IMR-90 (cell line): ENCODE measurements at regions not wholly inside any gene's neighbourhood (a gene's known extent, or its start where the extent isn't known, plus 50 kb on each side); places are given as distances from the start of the nearest gene placed in this dataset.

ENCODE experiments used
- SMC3 ChIP-seq: fragments of 150-350 bp; IDR thresholded peaks from 2 replicates; pipeline ENCODE4 v1.6.1; 2016; ENCODE audit warnings: low read depth, mild to moderate bottlenecking, antibody characterized with exemption, low read length, moderate library complexity
- TF ChIP-seq, protein P1 (sequence below): conservative IDR thresholded peaks from 2 replicates; pipeline ENCODE4 v1.5.1; 2012; ENCODE audit warnings: mild to moderate bottlenecking, low read depth, low read length, improper control_type of control experiment

DNA sequence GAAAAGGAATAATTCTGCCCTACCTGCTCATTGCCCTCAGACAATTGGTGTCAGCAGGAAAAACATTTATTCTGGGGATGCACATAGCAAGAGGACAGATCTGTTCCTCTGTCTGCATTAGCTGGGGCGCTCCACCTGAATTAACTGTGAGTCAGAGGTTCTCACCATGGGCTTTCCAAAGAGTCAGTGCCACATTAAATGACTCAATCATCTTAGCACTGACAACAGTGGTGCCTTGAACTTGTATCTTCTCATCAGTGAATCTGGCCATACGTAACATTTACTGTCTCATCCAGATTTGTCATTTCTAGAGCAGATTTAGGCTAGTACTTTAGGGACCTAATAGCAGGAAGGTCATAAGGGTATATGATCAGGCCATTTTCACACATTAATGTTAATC, 358.1 kb upstream of the CRIM1 start:
- TF ChIP-seq, protein P1, sequence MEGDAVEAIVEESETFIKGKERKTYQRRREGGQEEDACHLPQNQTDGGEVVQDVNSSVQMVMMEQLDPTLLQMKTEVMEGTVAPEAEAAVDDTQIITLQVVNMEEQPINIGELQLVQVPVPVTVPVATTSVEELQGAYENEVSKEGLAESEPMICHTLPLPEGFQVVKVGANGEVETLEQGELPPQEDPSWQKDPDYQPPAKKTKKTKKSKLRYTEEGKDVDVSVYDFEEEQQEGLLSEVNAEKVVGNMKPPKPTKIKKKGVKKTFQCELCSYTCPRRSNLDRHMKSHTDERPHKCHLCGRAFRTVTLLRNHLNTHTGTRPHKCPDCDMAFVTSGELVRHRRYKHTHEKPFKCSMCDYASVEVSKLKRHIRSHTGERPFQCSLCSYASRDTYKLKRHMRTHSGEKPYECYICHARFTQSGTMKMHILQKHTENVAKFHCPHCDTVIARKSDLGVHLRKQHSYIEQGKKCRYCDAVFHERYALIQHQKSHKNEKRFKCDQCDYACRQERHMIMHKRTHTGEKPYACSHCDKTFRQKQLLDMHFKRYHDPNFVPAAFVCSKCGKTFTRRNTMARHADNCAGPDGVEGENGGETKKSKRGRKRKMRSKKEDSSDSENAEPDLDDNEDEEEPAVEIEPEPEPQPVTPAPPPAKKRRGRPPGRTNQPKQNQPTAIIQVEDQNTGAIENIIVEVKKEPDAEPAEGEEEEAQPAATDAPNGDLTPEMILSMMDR: no peak
- no peak for TF ChIP-seq SMC3
